Activated T-cell treated with anti-CD3 and anti-CD28 coated beads, Interleukin-2, amount 50 U/mL, for 1 hour (primary cell): ENCODE measurements at regions not wholly inside any gene's neighbourhood (a gene's known extent, or its start where the extent isn't known, plus 50 kb on each side); places are given as distances from the start of the nearest gene placed in this dataset.

Experiments used
- DNase-seq: peaks from one replicate; pipeline ENCODE4 v3.0.0-alpha.2; 2020

DNA sequence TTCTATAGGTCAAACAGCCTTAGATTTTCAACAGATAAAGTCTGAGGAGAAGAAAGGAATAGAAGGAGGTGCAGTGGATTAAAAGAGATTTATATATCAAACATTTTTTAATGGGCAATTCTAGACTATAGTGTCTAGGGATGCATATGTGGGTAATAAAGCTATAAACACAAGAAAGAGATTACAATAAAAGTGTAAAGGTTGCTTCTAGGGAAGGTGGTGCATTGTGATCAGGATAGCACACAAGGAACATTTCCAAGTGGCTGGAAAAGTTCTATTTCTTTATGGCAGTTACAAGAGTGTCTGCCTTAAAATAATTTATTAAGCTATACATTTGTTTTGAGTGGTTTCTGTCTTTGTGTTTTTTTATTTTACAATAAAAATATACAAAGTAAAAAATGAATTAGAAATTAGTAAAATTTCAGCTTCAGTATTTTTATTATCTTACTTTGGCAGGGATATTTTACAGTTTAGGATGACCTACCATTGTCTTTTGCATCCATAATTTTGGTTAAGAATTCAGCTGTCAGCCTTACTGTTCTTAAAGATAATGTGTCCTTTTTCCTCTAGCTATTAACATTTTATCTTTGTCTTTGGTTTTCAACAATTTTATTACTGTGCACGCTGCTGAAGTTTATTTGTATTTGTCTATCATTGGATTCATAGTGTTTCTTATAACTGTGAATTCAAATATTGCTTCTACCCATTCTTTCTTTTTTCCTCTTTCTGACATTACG is 221.8 kb downstream of the LACC1 start:
- no peak for DNase-seq

DNA sequence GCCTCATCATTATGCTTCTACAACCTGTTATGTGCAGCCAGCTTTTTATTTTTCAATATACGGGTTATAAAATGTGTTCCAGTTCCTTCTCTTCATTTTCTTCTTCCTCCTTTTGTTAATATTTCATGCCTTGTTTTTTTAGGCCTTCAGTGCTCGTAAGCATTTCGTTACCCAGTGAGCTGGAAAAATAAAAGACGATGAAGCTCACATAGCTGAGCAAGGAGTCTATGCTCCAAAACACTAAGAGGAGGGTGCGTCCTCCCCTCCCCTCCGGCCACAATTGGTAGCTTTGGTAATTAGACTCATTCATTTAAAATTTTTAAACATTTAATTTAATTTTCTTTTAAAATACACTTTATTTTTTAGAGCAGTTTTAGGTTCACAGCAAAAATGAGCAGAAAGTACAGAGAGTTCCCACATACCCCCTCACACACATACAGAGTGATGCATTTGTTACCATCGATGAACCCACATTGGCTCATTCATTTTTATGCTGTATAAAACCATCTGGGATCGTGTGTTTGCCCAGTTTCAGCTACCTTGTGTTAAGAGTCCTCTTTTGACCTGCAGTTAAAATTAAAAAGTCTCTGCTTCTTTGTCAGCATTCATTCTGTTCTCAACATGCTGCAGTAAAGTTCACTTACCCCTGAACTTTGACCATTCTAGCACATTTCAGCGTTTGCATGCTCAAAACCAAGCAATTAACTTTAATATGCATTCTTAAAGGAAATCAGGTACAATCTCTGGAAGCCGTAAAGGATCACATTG is 223.9 kb downstream of the LACC1 start:
- DNase-seq: no peak

DNA sequence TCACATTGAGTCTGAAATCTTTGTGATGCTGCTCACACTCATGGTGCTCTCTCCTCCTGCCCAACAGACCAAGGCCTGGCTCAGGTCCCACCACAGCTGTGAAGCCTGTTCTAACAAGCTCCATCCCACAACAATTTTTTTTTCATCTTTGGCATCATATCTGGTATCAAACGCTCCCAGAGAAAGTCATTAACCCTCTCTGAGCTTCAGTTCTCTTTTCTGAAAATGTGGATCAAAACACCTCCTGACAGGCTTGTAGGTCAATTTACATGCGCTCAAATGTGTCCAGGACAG is 224.4 kb downstream of the LACC1 start:
- DNase-seq: no peak

DNA sequence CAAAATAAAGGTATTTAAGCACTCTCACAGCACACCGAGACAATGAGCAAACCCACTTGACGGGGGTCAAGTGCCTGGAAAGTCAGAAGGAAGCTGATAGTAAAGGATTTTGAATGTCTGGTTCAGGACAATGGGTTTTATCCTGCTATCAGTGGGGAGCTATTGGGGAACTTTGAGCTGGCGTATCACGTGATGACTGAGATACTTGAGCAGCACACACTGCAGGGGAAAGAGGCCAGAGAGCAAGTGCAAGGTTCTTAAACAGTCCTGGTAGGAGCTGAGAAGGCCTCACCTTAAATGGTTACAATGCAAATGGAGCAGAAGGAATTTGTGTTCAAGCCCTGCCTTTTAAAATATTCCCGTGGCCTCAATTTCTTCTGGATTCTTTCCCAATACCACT is 225.3 kb downstream of the LACC1 start:
- no peak for DNase-seq

DNA sequence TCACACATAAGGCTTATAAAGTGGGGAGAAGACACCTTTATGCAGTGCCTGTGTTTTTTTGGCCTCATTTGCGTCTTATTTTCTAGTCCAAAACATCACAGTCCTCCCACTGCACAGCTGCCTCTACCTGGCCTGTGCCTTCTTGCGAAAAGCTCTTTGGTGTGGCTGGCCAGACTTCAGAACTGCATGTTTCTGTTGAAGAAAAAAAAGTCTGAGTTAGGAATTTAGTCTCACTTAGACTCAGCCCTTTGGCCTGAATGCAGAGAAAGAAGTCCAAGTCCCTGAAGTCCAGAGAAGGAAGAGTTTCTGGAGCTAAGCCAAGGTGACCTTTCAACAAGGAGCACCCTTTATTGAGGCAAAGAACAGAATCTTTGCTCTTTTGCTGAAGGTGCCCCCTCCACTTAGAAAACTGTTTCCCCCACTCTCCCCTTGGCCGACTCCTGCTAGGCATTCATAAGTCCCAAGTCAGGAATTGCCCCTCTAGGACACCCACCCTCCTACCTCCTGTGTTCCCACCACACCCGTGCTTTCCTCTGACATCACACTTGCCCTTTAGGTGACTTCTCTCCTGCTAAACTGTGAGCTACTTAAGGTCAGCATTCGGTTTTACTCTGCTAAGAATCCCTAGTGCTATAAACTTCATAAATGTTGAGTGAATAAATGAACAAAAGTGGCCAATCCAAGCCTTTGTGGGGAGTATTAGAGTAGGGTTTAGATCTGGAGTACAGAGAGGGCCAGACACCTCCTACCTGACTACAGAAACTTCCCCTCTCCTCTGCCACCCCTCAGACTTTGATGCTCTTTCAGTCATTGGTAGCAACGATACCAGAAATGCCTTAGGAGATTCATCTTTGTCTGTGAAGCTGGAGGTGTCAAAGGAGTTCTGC is 226.8 kb downstream of the LACC1 start:
- DNase-seq: no peak

DNA sequence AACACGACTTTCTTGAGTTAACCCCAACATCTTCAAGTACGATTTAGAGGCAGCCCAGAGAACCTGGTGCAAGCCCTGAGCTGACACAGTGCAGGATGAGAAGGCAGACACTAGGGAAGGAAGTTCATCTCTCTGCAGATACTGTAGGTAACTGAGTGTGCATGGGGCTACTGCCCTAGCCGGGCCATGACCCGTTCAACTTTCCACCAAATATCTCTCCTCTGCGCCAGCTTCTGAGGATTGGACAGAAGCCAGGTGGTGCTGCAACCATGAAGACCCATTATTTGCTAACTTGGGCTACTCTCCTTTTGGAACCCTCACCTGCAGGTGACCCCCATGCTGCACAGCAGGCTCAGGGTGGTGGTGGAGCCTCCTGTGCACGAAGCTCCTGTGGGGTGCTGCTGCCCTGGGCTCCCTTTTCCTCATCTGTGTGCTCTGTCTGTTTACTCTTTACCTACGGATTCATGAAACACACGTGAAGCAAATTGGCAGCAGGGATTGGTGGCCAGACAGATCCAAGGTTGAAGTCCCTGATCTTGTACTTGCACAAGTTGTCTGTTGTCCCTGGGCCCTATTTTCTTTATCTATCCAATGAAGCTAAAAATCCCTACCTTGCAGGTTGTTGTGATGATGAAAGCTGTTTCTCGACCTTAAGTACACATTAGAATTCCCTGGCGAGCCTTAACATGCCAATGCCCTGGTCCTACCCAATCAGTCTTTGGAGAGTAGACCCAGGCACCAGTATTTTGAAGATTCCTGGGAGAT is 227.8 kb downstream of the LACC1 start:
- DNase-seq: no peak

DNA sequence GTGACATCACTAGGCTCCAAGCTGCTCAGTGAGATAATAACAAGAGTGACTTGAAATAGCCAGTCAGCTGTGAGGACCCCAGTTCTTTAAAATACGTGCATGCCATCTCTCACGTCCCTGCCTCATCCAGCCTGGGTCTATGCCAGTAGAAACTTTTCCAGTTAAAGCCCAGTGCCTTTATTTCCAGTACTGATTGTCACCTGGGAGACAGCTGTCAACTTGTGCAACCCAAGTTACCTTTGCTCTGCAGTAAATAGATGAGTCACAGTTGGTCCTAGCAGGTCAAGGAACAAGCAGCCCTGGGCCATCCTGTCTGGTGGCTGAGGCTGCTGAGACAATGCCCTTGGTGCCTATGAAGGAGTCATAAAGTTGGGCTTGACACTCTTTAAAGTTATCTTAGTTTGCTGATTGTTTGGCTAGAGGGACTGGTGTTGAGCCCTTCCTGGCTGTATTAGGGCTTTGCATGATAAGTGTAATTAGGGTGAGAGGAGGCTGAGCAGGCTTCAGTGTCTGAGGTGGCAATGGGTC is 228.7 kb downstream of the LACC1 start:
- no peak for DNase-seq

GRCh38 chr13:44110091-44110621 is 230.5 kb downstream of the LACC1 start:
- DNase-seq: no peak

GRCh38 chr13:44111701-44112100 is 232.0 kb downstream of the LACC1 start:
- DNase-seq: no peak

GRCh38 chr13:44112700-44113329 is 233.1 kb downstream of the LACC1 start:
- DNase-seq: no peak

DNA sequence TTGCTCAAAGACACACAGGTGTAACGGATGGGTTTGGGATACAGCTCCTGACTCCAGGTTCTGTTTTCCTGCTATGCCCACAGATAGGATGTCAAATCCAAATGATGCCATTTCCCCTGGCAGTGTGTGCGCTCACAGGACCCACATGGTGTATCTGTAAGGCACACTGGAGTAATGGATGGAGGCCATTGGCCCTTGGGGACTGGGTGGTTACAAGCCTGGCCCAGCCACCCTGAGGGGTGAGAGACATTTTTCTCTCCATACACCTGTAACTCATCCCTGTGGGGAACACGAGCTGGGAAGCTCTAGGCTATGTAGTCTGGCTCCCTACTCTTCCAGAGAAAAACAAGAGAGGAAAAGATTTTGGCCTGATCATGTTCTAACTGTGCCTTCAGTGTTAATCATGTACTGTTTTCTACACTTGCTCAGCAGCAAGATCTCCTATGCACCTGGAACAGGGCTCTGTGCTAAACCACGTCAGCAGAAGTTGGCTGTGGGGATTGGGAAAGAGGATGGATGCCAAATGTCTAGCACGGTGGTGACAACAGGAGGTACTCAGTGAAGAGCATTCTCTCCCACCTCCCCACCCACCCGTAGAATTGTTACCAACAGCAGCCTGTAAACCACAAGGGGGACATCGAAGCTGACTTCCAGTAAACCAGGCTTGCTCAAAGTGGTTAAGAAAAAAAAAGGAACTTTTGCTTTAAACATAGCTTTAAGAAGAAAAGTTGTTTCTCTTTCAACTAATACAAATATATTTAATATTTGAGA is 237.0 kb downstream of the LACC1 start:
- no peak for DNase-seq

- DNase-seq: no peak
Observed at GRCh38 chr13:44117351-44117750, 237.6 kb downstream of the LACC1 start.

- no peak for DNase-seq
Observed at GRCh38 chr13:44117816-44118215, 238.1 kb downstream of the LACC1 start.

DNA sequence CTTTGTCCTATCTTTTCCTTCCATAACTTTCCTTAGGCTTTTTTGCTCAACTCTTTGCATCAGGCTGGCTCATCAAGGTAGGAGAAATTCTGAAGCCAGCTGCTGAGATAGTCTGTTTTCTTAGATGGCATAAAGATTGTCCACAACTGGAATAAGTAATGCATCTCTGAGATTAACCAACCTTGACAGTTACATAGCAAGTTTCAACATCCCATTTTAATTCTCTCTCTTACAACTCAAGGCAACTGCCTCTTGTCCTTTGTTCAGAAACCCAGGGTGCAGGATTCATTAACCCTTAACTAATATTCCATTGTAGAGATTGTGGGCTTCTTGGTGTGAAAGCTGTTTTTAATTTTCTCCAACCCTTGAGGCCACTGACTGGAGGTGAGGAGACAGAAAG is 239.2 kb downstream of the LACC1 start:
- DNase-seq: no peak

DNA sequence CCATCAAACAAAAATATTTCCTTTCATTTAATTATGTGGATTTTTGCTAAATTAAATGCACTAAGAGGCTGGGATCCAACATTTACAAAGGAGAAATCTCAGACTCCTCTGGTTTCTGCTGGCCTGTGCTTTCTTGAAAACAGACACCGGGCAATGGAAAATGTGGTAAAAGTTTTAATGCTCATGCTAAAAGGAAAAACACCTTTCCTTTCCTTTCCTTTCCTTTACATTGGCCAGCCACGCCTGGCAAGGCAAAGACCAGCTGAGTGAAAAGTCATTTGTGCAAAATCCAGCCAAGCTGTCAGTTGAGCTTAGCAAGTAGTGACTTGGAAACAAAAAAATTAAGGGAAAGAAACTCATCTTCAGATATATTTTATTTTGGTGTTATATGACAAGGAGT is 240.3 kb downstream of the LACC1 start:
- DNase-seq: no peak

DNA sequence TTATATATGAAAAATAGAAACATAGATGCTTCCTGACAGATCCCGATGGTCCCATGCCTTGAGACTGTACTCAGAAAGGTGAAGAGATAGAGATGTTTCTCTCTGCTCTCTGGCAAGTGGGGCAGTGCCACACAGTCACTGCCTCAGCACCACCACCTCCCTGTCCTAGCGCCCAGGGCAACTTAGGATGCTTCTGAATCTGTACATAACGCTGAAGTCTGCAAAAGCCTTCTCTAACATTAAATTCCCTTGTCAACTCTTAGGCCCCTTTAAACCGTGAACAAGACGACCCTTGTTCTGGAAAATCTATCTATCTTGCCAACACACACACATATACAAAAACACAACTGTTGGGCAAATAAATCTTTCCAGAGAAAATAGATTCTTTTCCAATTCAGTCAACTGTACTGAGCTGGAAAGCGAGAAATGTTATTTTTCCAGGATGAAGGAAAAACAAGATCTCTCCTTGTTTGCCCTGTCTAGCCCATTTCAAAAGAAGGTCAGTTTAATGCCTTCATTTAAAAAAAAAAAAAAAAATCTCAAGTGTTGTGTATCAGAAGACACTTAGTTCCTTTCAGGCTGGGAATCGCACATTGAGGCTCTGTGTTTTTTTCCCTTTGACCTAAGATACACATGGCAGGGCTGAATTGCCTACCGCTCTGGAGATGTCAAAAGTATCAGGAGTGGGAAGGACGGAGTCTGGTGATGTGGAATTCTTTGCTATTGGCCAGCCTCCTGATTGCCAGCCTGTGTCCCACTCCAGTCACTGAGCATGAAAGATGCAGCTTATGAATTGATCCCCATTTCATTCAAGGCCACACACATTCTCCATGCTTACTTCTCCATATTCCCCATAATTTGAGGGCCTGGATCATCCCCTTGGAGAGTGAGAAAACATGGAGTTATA is 241.4 kb downstream of the LACC1 start:
- DNase-seq: no peak

GRCh38 chr13:44124352-44124751 is 244.6 kb downstream of the LACC1 start:
- no peak for DNase-seq

GRCh38 chr13:44125943-44126469 is 246.3 kb downstream of the LACC1 start:
- DNase-seq: no peak

- DNase-seq: no peak
Observed at GRCh38 chr13:44128552-44129001, 245.0 kb upstream of the SERP2 start.

GRCh38 chr13:44129418-44129817 is 244.2 kb upstream of the SERP2 start:
- no peak for DNase-seq
